IMR-90 (cell line): ENCODE measurements at regions not wholly inside any gene's neighbourhood (a gene's known extent, or its start where the extent isn't known, plus 50 kb on each side); places are given as distances from the start of the nearest gene placed in this dataset.

Source experiments
- CEBPB ChIP-seq: IDR thresholded peaks from 2 replicates; pipeline ENCODE4 v1.6.1; 2012; ENCODE audit warnings: low read depth, low read length, improper control_type of control experiment
- CTCF ChIP-seq: conservative IDR thresholded peaks from 2 replicates; pipeline ENCODE4 v1.5.1; 2012; ENCODE audit warnings: mild to moderate bottlenecking, low read depth, low read length, improper control_type of control experiment
- ELK1 ChIP-seq: fragments of 150-350 bp; IDR thresholded peaks from 2 replicates; pipeline ENCODE4 v1.6.1; 2016; ENCODE audit warnings: low read depth, mild to moderate bottlenecking, low read length, moderate library complexity, borderline replicate concordance
- FOS ChIP-seq: fragments of 150-350 bp; IDR thresholded peaks from 2 replicates; pipeline ENCODE4 v1.6.1; 2016; ENCODE audit warnings: low read depth, low read length
- MAFK ChIP-seq: IDR thresholded peaks from 2 replicates; pipeline ENCODE4 v1.6.1; 2012; ENCODE audit warnings: low read depth, low read length, improper control_type of control experiment
- POLR2A ChIP-seq: IDR thresholded peaks from 2 replicates; pipeline ENCODE4 v1.6.1; 2012; ENCODE audit warnings: mild to moderate bottlenecking, low read depth, low read length
- USF2 ChIP-seq: fragments of 150-350 bp; IDR thresholded peaks from 2 replicates; pipeline ENCODE4 v1.6.1; 2017; ENCODE audit warnings: mild to moderate bottlenecking, antibody characterized with exemption, low read length, low read depth

GRCh38 chr6:139823099-139823807, 448.8 kb upstream of the CITED2 start:
- TF ChIP-seq CTCF (no peak), MAFK (no peak), FOS (no peak), CEBPB (no peak), USF2 (no peak), POLR2A (no peak), ELK1 (no peak)
